HCT116 (cell line): ENCODE measurements at regions not wholly inside any gene's neighbourhood (a gene's known extent, or its start where the extent isn't known, plus 50 kb on each side); places are given as distances from the start of the nearest gene placed in this dataset.

Experiments
- ATAC-seq: fragments of 200-7000 bp; cut with Tn5 transposase; 2 replicates; pipeline ENCODE4 v1.9.1; 2020; ENCODE audit warnings: mild to moderate bottlenecking, moderate library complexity
- BruUV-seq: library from RNA; stranded (reverse); fragments of 400-500 nt; replicated peaks from 2 replicates; lab custom pipeline; 2021; lab: Mats Ljungman, UMichigan
- CTCF ChIA-PET: fragments of 300-600 bp; sonication (Branson Sonifier 250); formaldehyde crosslinking; loops from one replicate; lab custom pipeline; 2021; ENCODE audit warnings: antibody characterized with exemption; lab: Charles Lee
- POLR2A ChIA-PET: fragments of 300-600, 350-600 bp; sonication (Branson Sonifier 250); formaldehyde crosslinking; loops from one replicate; lab custom pipeline; 2021; ENCODE audit warnings: antibody characterized with exemption; lab: Charles Lee
- RAD21 ChIA-PET, 2 experiments: fragments of 300-600 bp; sonication (Branson Sonifier 250); formaldehyde crosslinking; loops; one replicate each; lab custom pipeline; 2023; ENCODE audit warnings: low total read pairs in 2 of 2; ENCODE audit not compliant: uncharacterized antibody in 2 of 2, unreplicated experiment in 2 of 2, low non-redundant PET in 1 of 2; lab: Charles Lee
- DNase-seq: peaks from one replicate; pipeline ENCODE4 v3.0.0-alpha.2; 2010; ENCODE audit warnings: low read depth, low spot score
- H2AFZ ChIP-seq: fragments of 200-600 bp; shearing (Covaris generic), sonication (generic); 2 replicates; pipeline ENCODE4 v1.6.1; 2017; ENCODE audit warnings: low read depth, mixed run types, mixed read lengths, antibody characterized with exemption, low read length; ENCODE audit not compliant: poor library complexity, severe bottlenecking
- H3K27ac ChIP-seq: 2 replicates; pipeline ENCODE4 v1.5.1; 2012; ENCODE audit warnings: low read depth, low read length
- H3K27me3 ChIP-seq: fragments of 200-600 bp; sonication (generic); 2 replicates; pipeline ENCODE4 v1.6.1; 2016; ENCODE audit warnings: mixed run types, low read length, mixed read lengths; ENCODE audit not compliant: insufficient read depth
- H3K36me3 ChIP-seq, 2 experiments: fragments of 200-500 bp in 1 of 2; fragments of 200-600 bp in 1 of 2; sonication (Bioruptor generic) in 1 of 2; sonication (generic) in 1 of 2; 2 replicates each; pipeline versions ENCODE4 v1.5.1 to v1.6.1; 2014 to 2016; ENCODE audit warnings: low read length in 2 of 2, inconsistent platforms in 1 of 2, mixed read lengths in 1 of 2, mixed run types in 1 of 2; ENCODE audit not compliant: insufficient read depth in 2 of 2, control insufficient read depth in 1 of 2
- H3K4me1 ChIP-seq, 2 experiments: fragments of 200-600 bp in 1 of 2; sonication (generic) in 1 of 2; 2 replicates each; pipeline versions ENCODE4 v1.5.1 to v1.6.1; 2012 to 2017; ENCODE audit warnings: low read length in 2 of 2, inconsistent platforms in 1 of 2, mild to moderate bottlenecking in 1 of 2, mixed read lengths in 1 of 2, mixed run types in 1 of 2, moderate library complexity in 1 of 2; ENCODE audit not compliant: insufficient read depth in 2 of 2, control insufficient read depth in 1 of 2
- H3K4me2 ChIP-seq: fragments of 200-600 bp; sonication (generic); 2 replicates; pipeline ENCODE4 v1.6.1; 2017; ENCODE audit warnings: mixed run types, low read length, mixed read lengths
- H3K4me3 ChIP-seq, 2 experiments: fragments of 200-600 bp in 1 of 2; sonication (generic) in 1 of 2; replicated peaks in 1 of 2; 2 replicates each; pipeline ENCODE4 v1.5.1; 2011 to 2016; ENCODE audit warnings: low read length in 2 of 2, control low read depth in 1 of 2, low read depth in 1 of 2, mild to moderate bottlenecking in 1 of 2, mixed read lengths in 1 of 2, mixed run types in 1 of 2
- H3K79me2 ChIP-seq: fragments of 200-600 bp; sonication (generic); 2 replicates; pipeline ENCODE4 v1.6.1; 2017; ENCODE audit warnings: mild to moderate bottlenecking, mixed run types, low read length, moderate library complexity, mixed read lengths; ENCODE audit not compliant: insufficient read depth
- H3K9ac ChIP-seq: fragments of 200-600 bp; sonication (generic); 2 replicates; pipeline ENCODE4 v1.6.1; 2016; ENCODE audit warnings: low read length, mixed read lengths
- H3K9me2 ChIP-seq: fragments of 200-600 bp; sonication (generic), shearing (Covaris generic); 2 replicates; pipeline ENCODE4 v1.6.1; 2017; ENCODE audit warnings: mixed run types, mild to moderate bottlenecking, moderate library complexity; ENCODE audit not compliant: insufficient read depth
- H3K9me3 ChIP-seq, 2 experiments: fragments of 200-500 bp in 1 of 2; fragments of 200-600 bp in 1 of 2; sonication (Bioruptor generic) in 1 of 2; sonication (generic) in 1 of 2; 2 replicates each; pipeline ENCODE4 v1.6.1; 2014 to 2017; ENCODE audit warnings: low read length in 2 of 2, mixed read lengths in 2 of 2, inconsistent platforms in 1 of 2, low read depth in 1 of 2, mild to moderate bottlenecking in 1 of 2, mixed run types in 1 of 2, moderate library complexity in 1 of 2; ENCODE audit not compliant: control insufficient read depth in 1 of 2, insufficient read depth in 1 of 2
- H4K20me1 ChIP-seq: fragments of 200-600 bp; sonication (generic), shearing (Covaris generic); 2 replicates; pipeline ENCODE4 v1.6.1; 2017; ENCODE audit warnings: mixed run types, mild to moderate bottlenecking, moderate library complexity; ENCODE audit not compliant: insufficient read depth
- CEBPB ChIP-seq: IDR thresholded peaks from 2 replicates; pipeline ENCODE4 v1.6.1; 2012; ENCODE audit warnings: low read depth
- POLR2A ChIP-seq: IDR thresholded peaks from 2 replicates; pipeline ENCODE4 v1.7.0; 2011; ENCODE audit warnings: borderline replicate concordance; ENCODE audit not compliant: insufficient read depth, insufficient read length; ENCODE audit errors: extremely low read depth
- POLR2AphosphoS5 ChIP-seq: IDR thresholded peaks from 2 replicates; pipeline ENCODE4 v1.6.1; 2011; ENCODE audit warnings: mild to moderate bottlenecking, low read depth, low read length, moderate library complexity
- RAD21 ChIP-seq: IDR thresholded peaks from 2 replicates; pipeline ENCODE4 v1.6.1; 2012; ENCODE audit warnings: low read depth, mild to moderate bottlenecking
- SIN3A ChIP-seq: IDR thresholded peaks from 2 replicates; pipeline ENCODE4 v1.6.1; 2012; ENCODE audit warnings: low read depth
- YY1 ChIP-seq: IDR thresholded peaks from 2 replicates; pipeline ENCODE4 v1.6.1; 2011; ENCODE audit warnings: low read length, low read depth, moderate library complexity, mild to moderate bottlenecking; ENCODE audit not compliant: insufficient replicate concordance; ENCODE audit errors: extremely low read depth
- intact Hi-C: fragments of 100-400 bp; cut with micrococcal nuclease; formaldehyde crosslinking; loops from 2 replicates; pipeline ENCODE4 v1.10.0; 2022
- TF ChIP-seq, protein P1 (sequence below), 3 experiments: fragments of 200-600 bp in 1 of 3; sonication (generic) in 1 of 3; IDR thresholded peaks in 2 of 3; conservative IDR thresholded peaks in 1 of 3; 2 replicates each; pipeline ENCODE4 v1.5.1; 2012 to 2017; ENCODE audit warnings: low read depth in 2 of 3, low read length in 2 of 3, antibody characterized with exemption in 1 of 3, borderline replicate concordance in 1 of 3, control low read depth in 1 of 3, mild to moderate bottlenecking in 1 of 3, mixed read lengths in 1 of 3, mixed run types in 1 of 3, moderate library complexity in 1 of 3; ENCODE audit not compliant: insufficient read depth in 1 of 3
- TF ChIP-seq, protein P2 (sequence below): IDR thresholded peaks from 2 replicates; pipeline ENCODE4 v1.6.1; 2011; ENCODE audit warnings: mild to moderate bottlenecking, low read length, moderate library complexity; ENCODE audit not compliant: insufficient replicate concordance; ENCODE audit errors: extremely low read depth
- TF ChIP-seq, protein P3 (sequence below): IDR thresholded peaks from 2 replicates; pipeline ENCODE4 v1.6.1; 2012; ENCODE audit warnings: low read depth

DNA sequence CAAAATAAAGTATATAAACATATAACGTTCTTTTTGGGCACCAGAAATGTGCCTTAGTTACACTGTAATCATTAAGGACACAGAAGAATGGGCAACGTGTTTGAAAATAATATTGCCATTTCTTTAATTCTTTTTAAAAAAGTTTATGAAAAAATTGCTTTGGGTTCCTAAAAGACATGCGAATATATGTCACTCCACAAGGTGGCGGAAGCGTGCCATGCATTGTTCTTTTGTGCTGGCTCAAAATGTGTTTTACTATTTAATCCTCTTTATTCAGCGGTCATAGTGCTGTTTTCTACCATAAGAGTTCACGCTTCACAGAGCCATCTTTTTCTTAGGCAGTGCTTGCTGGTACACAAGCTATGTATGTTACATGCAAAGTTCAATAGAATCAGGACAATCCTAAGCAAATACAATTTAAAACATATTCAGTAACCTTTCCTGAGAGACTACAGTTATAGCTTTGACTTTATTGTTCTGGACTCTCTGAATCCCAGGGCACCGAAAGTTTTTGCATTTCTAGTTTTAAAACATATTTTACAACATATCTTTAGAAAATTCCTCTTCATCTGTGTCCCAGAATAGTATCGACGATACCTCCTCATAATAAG is 147.8 kb upstream of the ERBB4 start:
- Histone ChIP-seq H3K79me2 (no peaks in the 10 kb centered on the region), H3K27me3 (no peaks in the 10 kb centered on the region), H3K4me2 (peak overlapping the region; percentile 21; the same call in 1 of the 2 replicates), H4K20me1 (no peaks in the 10 kb centered on the region), H2AFZ (peak overlapping the region; percentile 97), H3K9me2 (no peaks in the 10 kb centered on the region), H3K27ac (no peak overlapping the region), H3K4me1 (no peaks in the 10 kb centered on the region), H3K9me3 (no peaks in the 10 kb centered on the region), H3K9ac (no peak overlapping the region), H3K4me3 (no peak overlapping the region), H3K36me3 (no peaks in the 10 kb centered on the region)
- TF ChIP-seq, protein P1, sequence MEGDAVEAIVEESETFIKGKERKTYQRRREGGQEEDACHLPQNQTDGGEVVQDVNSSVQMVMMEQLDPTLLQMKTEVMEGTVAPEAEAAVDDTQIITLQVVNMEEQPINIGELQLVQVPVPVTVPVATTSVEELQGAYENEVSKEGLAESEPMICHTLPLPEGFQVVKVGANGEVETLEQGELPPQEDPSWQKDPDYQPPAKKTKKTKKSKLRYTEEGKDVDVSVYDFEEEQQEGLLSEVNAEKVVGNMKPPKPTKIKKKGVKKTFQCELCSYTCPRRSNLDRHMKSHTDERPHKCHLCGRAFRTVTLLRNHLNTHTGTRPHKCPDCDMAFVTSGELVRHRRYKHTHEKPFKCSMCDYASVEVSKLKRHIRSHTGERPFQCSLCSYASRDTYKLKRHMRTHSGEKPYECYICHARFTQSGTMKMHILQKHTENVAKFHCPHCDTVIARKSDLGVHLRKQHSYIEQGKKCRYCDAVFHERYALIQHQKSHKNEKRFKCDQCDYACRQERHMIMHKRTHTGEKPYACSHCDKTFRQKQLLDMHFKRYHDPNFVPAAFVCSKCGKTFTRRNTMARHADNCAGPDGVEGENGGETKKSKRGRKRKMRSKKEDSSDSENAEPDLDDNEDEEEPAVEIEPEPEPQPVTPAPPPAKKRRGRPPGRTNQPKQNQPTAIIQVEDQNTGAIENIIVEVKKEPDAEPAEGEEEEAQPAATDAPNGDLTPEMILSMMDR (IDR thresholded peaks at IDR 0.05 in 2 of 3, conservative IDR thresholded peaks at IDR 0.05 in 1 of 3; ENCODE audit: borderline replicate concordance in 1 of 3, insufficient read depth in 1 of 3, low read depth in 2 of 3, low read length in 2 of 3): peak; percentile 72 to 84 (median 79)
- TF ChIP-seq SIN3A (no peak), RAD21 (peak; percentile 90), POLR2A (no peak)
- DNase-seq (peak; percentile 44), ATAC-seq (peak; percentile 61)
- CTCF ChIA-PET: interaction anchor here (0.9 to 1.0 kb wide), 2 partner anchors 206 to 467 kb away, joined by 4 to 5 read pairs; no protein-coding TSS in a partner anchor
- no TSS peak for BruUV-seq
- POLR2A ChIA-PET: no interaction called here
- RAD21 ChIA-PET: no interaction called here
- intact Hi-C loops: loop anchor here (1.0 to 2.0 kb wide), 4 partner anchors 91 to 560 kb away; no protein-coding TSS in a partner anchor

DNA sequence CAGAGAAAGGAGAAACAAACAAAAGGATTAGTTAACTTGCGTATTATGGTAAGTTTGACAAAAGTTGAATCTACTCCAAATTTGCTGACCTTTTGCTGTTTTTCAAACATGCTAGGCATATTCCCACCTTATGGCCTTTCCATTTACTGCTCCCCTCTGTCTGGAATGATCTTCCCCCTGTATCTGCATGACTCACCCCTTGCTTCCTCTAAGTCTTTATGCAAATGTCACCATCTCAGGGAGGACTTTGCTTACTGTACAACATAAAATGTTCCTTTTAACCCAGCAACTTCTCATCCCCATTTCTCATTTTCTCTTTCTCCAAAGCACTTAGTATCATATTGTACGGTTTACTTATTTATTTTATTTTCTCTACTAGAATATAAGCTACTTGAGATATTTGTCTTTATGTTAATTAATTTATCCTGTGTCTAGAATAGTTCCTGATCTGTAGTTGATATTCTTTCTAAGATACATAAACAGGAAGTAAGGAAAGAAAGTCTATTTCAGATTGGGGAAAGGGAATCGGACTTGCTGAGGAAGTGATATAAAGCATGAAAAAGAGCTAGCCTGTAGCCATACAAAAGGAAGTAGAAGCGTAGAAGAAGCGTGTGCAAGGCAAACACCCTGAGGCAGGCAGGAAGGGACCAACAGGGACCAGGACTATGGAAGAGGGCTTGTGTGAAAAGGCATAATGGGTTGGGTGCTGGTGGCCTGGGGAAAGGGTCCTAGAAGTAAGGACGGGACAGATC is 144.9 kb upstream of the ERBB4 start:
- intact Hi-C loops: no loop called here
- Histone ChIP-seq H3K9me2 (no peaks in the 10 kb centered on the region), H3K27ac (no peak overlapping the region), H4K20me1 (no peaks in the 10 kb centered on the region), H3K4me1 (no peaks in the 10 kb centered on the region), H3K4me3 (no peak overlapping the region), H3K79me2 (no peaks in the 10 kb centered on the region), H3K9ac (no peak overlapping the region), H3K4me2 (no peak overlapping the region), H3K36me3 (no peaks in the 10 kb centered on the region), H3K27me3 (no peaks in the 10 kb centered on the region), H2AFZ (no peak overlapping the region), H3K9me3 (no peaks in the 10 kb centered on the region)
- ATAC-seq (no peak), DNase-seq (no peak)
- RAD21 ChIA-PET: no interaction called here
- CTCF ChIA-PET: no interaction called here
- no TSS peak for BruUV-seq
- POLR2A ChIA-PET: no interaction called here
- TF ChIP-seq POLR2AphosphoS5: no peak
- TF ChIP-seq YY1: no peak
- TF ChIP-seq, protein P2, sequence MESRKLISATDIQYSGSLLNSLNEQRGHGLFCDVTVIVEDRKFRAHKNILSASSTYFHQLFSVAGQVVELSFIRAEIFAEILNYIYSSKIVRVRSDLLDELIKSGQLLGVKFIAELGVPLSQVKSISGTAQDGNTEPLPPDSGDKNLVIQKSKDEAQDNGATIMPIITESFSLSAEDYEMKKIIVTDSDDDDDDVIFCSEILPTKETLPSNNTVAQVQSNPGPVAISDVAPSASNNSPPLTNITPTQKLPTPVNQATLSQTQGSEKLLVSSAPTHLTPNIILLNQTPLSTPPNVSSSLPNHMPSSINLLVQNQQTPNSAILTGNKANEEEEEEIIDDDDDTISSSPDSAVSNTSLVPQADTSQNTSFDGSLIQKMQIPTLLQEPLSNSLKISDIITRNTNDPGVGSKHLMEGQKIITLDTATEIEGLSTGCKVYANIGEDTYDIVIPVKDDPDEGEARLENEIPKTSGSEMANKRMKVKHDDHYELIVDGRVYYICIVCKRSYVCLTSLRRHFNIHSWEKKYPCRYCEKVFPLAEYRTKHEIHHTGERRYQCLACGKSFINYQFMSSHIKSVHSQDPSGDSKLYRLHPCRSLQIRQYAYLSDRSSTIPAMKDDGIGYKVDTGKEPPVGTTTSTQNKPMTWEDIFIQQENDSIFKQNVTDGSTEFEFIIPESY: no peak
- TF ChIP-seq CEBPB: no peak
- TF ChIP-seq POLR2A: no peak
- TF ChIP-seq, protein P3, sequence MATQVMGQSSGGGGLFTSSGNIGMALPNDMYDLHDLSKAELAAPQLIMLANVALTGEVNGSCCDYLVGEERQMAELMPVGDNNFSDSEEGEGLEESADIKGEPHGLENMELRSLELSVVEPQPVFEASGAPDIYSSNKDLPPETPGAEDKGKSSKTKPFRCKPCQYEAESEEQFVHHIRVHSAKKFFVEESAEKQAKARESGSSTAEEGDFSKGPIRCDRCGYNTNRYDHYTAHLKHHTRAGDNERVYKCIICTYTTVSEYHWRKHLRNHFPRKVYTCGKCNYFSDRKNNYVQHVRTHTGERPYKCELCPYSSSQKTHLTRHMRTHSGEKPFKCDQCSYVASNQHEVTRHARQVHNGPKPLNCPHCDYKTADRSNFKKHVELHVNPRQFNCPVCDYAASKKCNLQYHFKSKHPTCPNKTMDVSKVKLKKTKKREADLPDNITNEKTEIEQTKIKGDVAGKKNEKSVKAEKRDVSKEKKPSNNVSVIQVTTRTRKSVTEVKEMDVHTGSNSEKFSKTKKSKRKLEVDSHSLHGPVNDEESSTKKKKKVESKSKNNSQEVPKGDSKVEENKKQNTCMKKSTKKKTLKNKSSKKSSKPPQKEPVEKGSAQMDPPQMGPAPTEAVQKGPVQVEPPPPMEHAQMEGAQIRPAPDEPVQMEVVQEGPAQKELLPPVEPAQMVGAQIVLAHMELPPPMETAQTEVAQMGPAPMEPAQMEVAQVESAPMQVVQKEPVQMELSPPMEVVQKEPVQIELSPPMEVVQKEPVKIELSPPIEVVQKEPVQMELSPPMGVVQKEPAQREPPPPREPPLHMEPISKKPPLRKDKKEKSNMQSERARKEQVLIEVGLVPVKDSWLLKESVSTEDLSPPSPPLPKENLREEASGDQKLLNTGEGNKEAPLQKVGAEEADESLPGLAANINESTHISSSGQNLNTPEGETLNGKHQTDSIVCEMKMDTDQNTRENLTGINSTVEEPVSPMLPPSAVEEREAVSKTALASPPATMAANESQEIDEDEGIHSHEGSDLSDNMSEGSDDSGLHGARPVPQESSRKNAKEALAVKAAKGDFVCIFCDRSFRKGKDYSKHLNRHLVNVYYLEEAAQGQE: no peak
